GM12878 (cell line): ENCODE measurements at regions not wholly inside any gene's neighbourhood (a gene's known extent, or its start where the extent isn't known, plus 50 kb on each side); places are given as distances from the start of the nearest gene placed in this dataset.

Experiments
- ATAC-seq: fragments of 200-7000 bp; cut with Tn5 transposase; 3 replicates; pipeline ENCODE4 v1.9.1; 2020; ENCODE audit warnings: mild to moderate bottlenecking, moderate library complexity
- BruUV-seq: library from RNA; stranded (reverse); fragments of 400-500 nt; replicated peaks from 2 replicates; lab custom pipeline; 2021; lab: Mats Ljungman, UMichigan
- CTCF ChIA-PET: fragments of 300-600 bp; sonication (Branson Sonifier 250); formaldehyde crosslinking; extraction: SDS; loops from one replicate; lab custom pipeline; 2021; ENCODE audit warnings: inconsistent platforms; lab: Yijun Ruan, JAX
- POLR2A ChIA-PET: fragments of 350-600 bp; formaldehyde crosslinking; extraction: SDS; loops from one replicate; lab custom pipeline; 2021; ENCODE audit warnings: inconsistent platforms; lab: Charles Lee
- RAD21 ChIA-PET: fragments of 300-600 bp; sonication (Branson Sonifier 250); formaldehyde crosslinking; loops from one replicate; lab custom pipeline; 2023; ENCODE audit warnings: antibody characterized with exemption; ENCODE audit not compliant: unreplicated experiment; lab: Charles Lee
- SMC1A ChIA-PET: fragments of 300-600 bp; sonication (Branson Sonifier 250); formaldehyde crosslinking; loops from one replicate; lab custom pipeline; 2023; ENCODE audit not compliant: unreplicated experiment, uncharacterized antibody; lab: Charles Lee
- DNase-seq: peaks from one replicate; pipeline ENCODE4 v3.0.0-alpha.2; 2011; ENCODE audit warnings: low read depth, low spot score
- FAIRE-seq: peaks from 3 replicates; lab custom pipeline; 2011; peaks lifted over from hg19 to GRCh38; lab: Jason Lieb, UNC
- H2AFZ ChIP-seq: 2 replicates; pipeline ENCODE4 v1.6.0; 2011; ENCODE audit warnings: low read depth, low read length, control low read depth; ENCODE audit not compliant: control insufficient read depth
- H3K27ac ChIP-seq: 2 replicates; pipeline ENCODE4 v1.5.1; 2011; ENCODE audit warnings: control low read depth; ENCODE audit not compliant: control insufficient read depth, insufficient read depth
- H3K27me3 ChIP-seq, 2 experiments: replicated peaks in 1 of 2; 2 replicates each; pipeline versions ENCODE4 v1.6.0 to v1.6.1; 2011; ENCODE audit warnings: low read length in 1 of 2; ENCODE audit not compliant: control insufficient read depth in 2 of 2, insufficient read depth in 2 of 2
- H3K36me3 ChIP-seq, 2 experiments: 2 replicates each; pipeline ENCODE4 v1.5.1; 2011; ENCODE audit warnings: low read length in 1 of 2; ENCODE audit not compliant: control insufficient read depth in 2 of 2, insufficient read depth in 2 of 2
- H3K4me1 ChIP-seq: 2 replicates; pipeline ENCODE4 v1.6.1; 2011; ENCODE audit warnings: mild to moderate bottlenecking, low read length, moderate library complexity, mixed read lengths; ENCODE audit not compliant: control insufficient read depth, insufficient read depth
- H3K4me2 ChIP-seq: 2 replicates; pipeline ENCODE4 v1.6.0; 2011; ENCODE audit warnings: control low read depth; ENCODE audit not compliant: control insufficient read depth, insufficient read depth
- H3K4me3 ChIP-seq: fragments of 200-600 bp; sonication (generic); 2 replicates; pipeline ENCODE4 v1.5.1; 2016
- H3K79me2 ChIP-seq: 2 replicates; pipeline ENCODE4 v1.6.0; 2011; ENCODE audit warnings: low read length; ENCODE audit not compliant: control insufficient read depth, insufficient read depth
- H3K9ac ChIP-seq: 2 replicates; pipeline ENCODE4 v1.8.0; 2011; ENCODE audit warnings: low read length, control low read depth, mixed read lengths; ENCODE audit not compliant: control insufficient read depth, insufficient read depth
- H3K9me3 ChIP-seq: replicated peaks from 3 replicates; pipeline ENCODE4 v1.5.1; 2011; ENCODE audit warnings: mild to moderate bottlenecking, low read length; ENCODE audit not compliant: control insufficient read depth, insufficient read depth
- H4K20me1 ChIP-seq: 2 replicates; pipeline ENCODE4 v1.6.0; 2011; ENCODE audit not compliant: control insufficient read depth, insufficient read depth
- IRF5 ChIP-seq: fragments of 450-650 bp; IDR thresholded peaks from 2 replicates; pipeline ENCODE4 v1.6.1; 2017; ENCODE audit warnings: borderline replicate concordance
- LARP7 ChIP-seq: fragments of 450-650 bp; IDR thresholded peaks from 2 replicates; pipeline ENCODE4 v1.6.1; 2017; ENCODE audit warnings: mild to moderate bottlenecking
- POLR2A ChIP-seq: IDR thresholded peaks from 2 replicates; pipeline ENCODE4 v1.6.1; 2011; ENCODE audit warnings: low read depth, mild to moderate bottlenecking, low read length
- SIN3A ChIP-seq: IDR thresholded peaks from 2 replicates; pipeline ENCODE4 v1.6.1; 2012; ENCODE audit warnings: low read depth, low read length, improper control_type of control experiment
- WGBS: methylation state at CpG from one replicate; pipeline ENCODE4 v1.1.6; 2016; ENCODE audit warnings: low lambda C conversion rate; ENCODE audit not compliant: insufficient replicate concordance, insufficient coverage; ENCODE audit errors: missing lambda C conversion rate; 5-methylcytosine and 5-hydroxymethylcytosine counted together
- in situ Hi-C: fragments of 300-500 bp; cut with MboI; formaldehyde crosslinking; loops from 9 replicates; pipeline ENCODE4 v1.14.3; 2018; ENCODE audit warnings: mixed read lengths
- intact Hi-C: fragments of 100-400 bp; cut with micrococcal nuclease; formaldehyde crosslinking; loops from one replicate; pipeline ENCODE4 v1.14.2; 2022; ENCODE audit not compliant: unreplicated experiment

GRCh38 chr2:196445991-196446390, 193.5 kb upstream of the CCDC150 start:
- DNase-seq (no peak), FAIRE-seq (no peak), ATAC-seq (no peak)
- TF ChIP-seq IRF5 (no peak), LARP7 (no peak), SIN3A (no peak), POLR2A (no peak)
- WGBS: 95% methylated on average over 1 of the region's 1 CpG
- RAD21 ChIA-PET: interaction anchor here (0.6 to 2.3 kb wide), 2 partner anchors 8 to 63 kb away, joined by 3 to 12 read pairs; no protein-coding TSS in a partner anchor
- BruUV-seq: no TSS peak
- Histone ChIP-seq H3K9ac (no peak overlapping the region), H3K79me2 (no peaks in the 10 kb centered on the region), H3K27ac (no peak overlapping the region), H3K27me3 (no peaks in the 10 kb centered on the region), H3K36me3 (no peaks in the 10 kb centered on the region), H3K4me2 (no peak overlapping the region), H4K20me1 (no peaks in the 10 kb centered on the region), H3K4me3 (no peak overlapping the region), H2AFZ (no peak overlapping the region), H3K4me1 (peaks cover 26% of the 10 kb centered on the region), H3K9me3 (peaks cover 4% of the 10 kb centered on the region; the same call in 2 of the 3 replicates)
- CTCF ChIA-PET: interaction anchor here (0.9 to 2.8 kb wide), 3 partner anchors 7 to 447 kb away, joined by 3 to 25 read pairs (median 4); no protein-coding TSS in a partner anchor
- POLR2A ChIA-PET: interaction anchor here (1.0 kb wide), 1 partner anchor 72 kb away, joined by 4 read pairs; no protein-coding TSS in a partner anchor
- SMC1A ChIA-PET: interaction anchor here (0.8 to 2.5 kb wide), 3 partner anchors 8 to 148 kb away, joined by 3 to 18 read pairs (median 3); no protein-coding TSS in a partner anchor
- in situ Hi-C loops (no loop called here), intact Hi-C loops (no loop called here)
